WTC11 (cell line): ENCODE measurements at regions not wholly inside any gene's neighbourhood (a gene's known extent, or its start where the extent isn't known, plus 50 kb on each side); places are given as distances from the start of the nearest gene placed in this dataset.

Experiments
- ATAC-seq: fragments of 200-7000 bp; cut with Tn5 transposase; 2 replicates; pipeline ENCODE4 v1.10.0; 2021; ENCODE audit warnings: mild to moderate bottlenecking, moderate library complexity
- CTCF ChIA-PET: fragments of 300-600 bp; sonication (Branson Sonifier 250); formaldehyde crosslinking; loops from one replicate; lab custom pipeline; 2021; ENCODE audit warnings: antibody characterized with exemption; lab: Charles Lee
- POLR2A ChIA-PET: fragments of 350-600 bp; sonication (Branson Sonifier 250); formaldehyde crosslinking; loops from one replicate; lab custom pipeline; 2021; ENCODE audit warnings: antibody characterized with exemption; lab: Charles Lee
- DNase-seq: peaks from one replicate; pipeline ENCODE4 v3.0.0; 2021; ENCODE audit warnings: low spot score
- H3K27ac Mint-ChIP-seq: 2 replicates; pipeline ENCODE4 v1.8.0; 2021; ENCODE audit warnings: mixed read lengths
- H3K27me3 Mint-ChIP-seq: 2 replicates; pipeline ENCODE4 v1.8.0; 2021; ENCODE audit warnings: low read depth, mild to moderate bottlenecking, moderate library complexity, mixed read lengths
- H3K36me3 Mint-ChIP-seq: 2 replicates; pipeline ENCODE4 v1.8.0; 2021; ENCODE audit warnings: mixed read lengths
- H3K4me1 Mint-ChIP-seq: 2 replicates; pipeline ENCODE4 v1.8.0; 2022; ENCODE audit warnings: mixed read lengths
- H3K4me3 Mint-ChIP-seq: 2 replicates; pipeline ENCODE4 v1.8.0; 2021; ENCODE audit warnings: mild to moderate bottlenecking, moderate library complexity, mixed read lengths
- H3K9me3 Mint-ChIP-seq: 2 replicates; pipeline ENCODE4 v1.8.0; 2021; ENCODE audit warnings: mixed read lengths
- E2F5 ChIP-seq: sonication (generic); formaldehyde crosslinking; IDR thresholded peaks from 2 replicates; pipeline ENCODE4 v1.8.1; 2022; ENCODE audit warnings: mild to moderate bottlenecking, moderate library complexity, missing genetic modification reagents
- EMX1 ChIP-seq: fragments of 250-450 bp; sonication (Bioruptor Pico); IDR thresholded peaks from 2 replicates; pipeline ENCODE4 v1.8.0; 2021; ENCODE audit warnings: mild to moderate bottlenecking
- ERG ChIP-seq: fragments of 250-450 bp; sonication (Bioruptor Pico); IDR thresholded peaks from 2 replicates; pipeline ENCODE4 v1.8.0; 2021; ENCODE audit warnings: mild to moderate bottlenecking
- HMGXB4 ChIP-seq: sonication (generic); formaldehyde crosslinking; IDR thresholded peaks from 2 replicates; pipeline ENCODE4 v1.8.1; 2023; ENCODE audit warnings: mild to moderate bottlenecking, moderate library complexity, missing genetic modification reagents
- IRF1 ChIP-seq: sonication (generic); formaldehyde crosslinking; IDR thresholded peaks from 2 replicates; pipeline ENCODE4 v1.8.0; 2023; ENCODE audit warnings: missing genetic modification reagents
- JAZF1 ChIP-seq: fragments of 250-450 bp; sonication (Bioruptor Pico); IDR thresholded peaks from 2 replicates; pipeline ENCODE4 v1.9.0; 2021; ENCODE audit warnings: moderate library complexity, mild to moderate bottlenecking, inconsistent platforms
- MLX ChIP-seq: sonication (generic); formaldehyde crosslinking; IDR thresholded peaks from 2 replicates; pipeline ENCODE4 v1.8.1; 2023; ENCODE audit warnings: mild to moderate bottlenecking, missing genetic modification reagents, moderate library complexity
- NR3C1 ChIP-seq: sonication (generic); formaldehyde crosslinking; conservative IDR thresholded peaks from 2 replicates; pipeline ENCODE4 v1.8.1; 2023; ENCODE audit warnings: low read depth, mild to moderate bottlenecking, missing genetic modification reagents
- PREB ChIP-seq: sonication (generic); formaldehyde crosslinking; IDR thresholded peaks from 2 replicates; pipeline ENCODE4 v1.8.1; 2022; ENCODE audit warnings: mild to moderate bottlenecking, missing genetic modification reagents, moderate library complexity, borderline replicate concordance
- STAT6 ChIP-seq: sonication (generic); formaldehyde crosslinking; conservative IDR thresholded peaks from 2 replicates; pipeline ENCODE4 v1.8.1; 2023; ENCODE audit warnings: mild to moderate bottlenecking, low read depth, missing genetic modification reagents, moderate library complexity
- TEAD4 ChIP-seq: sonication (generic); formaldehyde crosslinking; IDR thresholded peaks from 2 replicates; pipeline ENCODE4 v1.8.0; 2022; ENCODE audit warnings: mild to moderate bottlenecking, missing genetic modification reagents
- ZNF232 ChIP-seq: sonication (generic); formaldehyde crosslinking; IDR thresholded peaks from 2 replicates; pipeline ENCODE4 v1.8.0; 2022; ENCODE audit warnings: mild to moderate bottlenecking, missing genetic modification reagents
- ZNF396 ChIP-seq: fragments of 250-450 bp; sonication (Bioruptor Pico); IDR thresholded peaks from 2 replicates; pipeline ENCODE4 v1.8.0; 2021; ENCODE audit warnings: mild to moderate bottlenecking, moderate library complexity, borderline replicate concordance
- ZNF416 ChIP-seq: fragments of 250-450 bp; sonication (Bioruptor Pico); IDR thresholded peaks from 2 replicates; pipeline ENCODE4 v1.9.0; 2021; ENCODE audit warnings: mild to moderate bottlenecking, inconsistent platforms
- ZNF671 ChIP-seq: fragments of 250-450 bp; sonication (Bioruptor Pico); IDR thresholded peaks from 2 replicates; pipeline ENCODE4 v1.8.0; 2021; ENCODE audit warnings: mild to moderate bottlenecking

- TF ChIP-seq E2F5 (CRISPR knock-in tag) (no peak), ERG (no peak)
- TF ChIP-seq, all 79 proteins: peak for 0
Observed at GRCh38 chr14:66377574-66377973, 108.6 kb upstream of the CCDC196 start (continued).

GRCh38 chr14:66378712-66379505, 107.3 kb upstream of the CCDC196 start:
- no peak overlapping the region for H3K27ac Mint-ChIP-seq
- H3K4me1 Mint-ChIP-seq: peaks cover 24% of the 10 kb centered on the region
- no peak for TF ChIP-seq ZNF396 (CRISPR knock-in tag)
- TF ChIP-seq ZNF416 (CRISPR knock-in tag): no peak
- TF ChIP-seq PREB (CRISPR knock-in tag): no peak
- TF ChIP-seq ZNF232 (CRISPR knock-in tag): no peak
- TF ChIP-seq EMX1 (CRISPR knock-in tag): no peak
- no peak for TF ChIP-seq TEAD4 (CRISPR knock-in tag)
- no peak for TF ChIP-seq IRF1 (CRISPR knock-in tag)
- TF ChIP-seq NR3C1: no peak
- no peak for TF ChIP-seq STAT6
- no peak for TF ChIP-seq ZNF671 (CRISPR knock-in tag)
- no peak for TF ChIP-seq JAZF1
- no peak for TF ChIP-seq HMGXB4 (CRISPR knock-in tag)
- TF ChIP-seq MLX (CRISPR knock-in tag): no peak
- TF ChIP-seq, all 79 proteins: peak for 0
- ATAC-seq (no peak), DNase-seq (no peak)
- CTCF ChIA-PET: no interaction called here
- POLR2A ChIA-PET: no interaction called here
- Mint-ChIP-seq H3K27me3 (no peaks in the 10 kb centered on the region), H3K36me3 (no peaks in the 10 kb centered on the region), H3K4me3 (no peak overlapping the region), H3K9me3 (no peaks in the 10 kb centered on the region)
